Breast epithelium (tissue), 3 donors: ENCODE measurements at regions not wholly inside any gene's neighbourhood (a gene's known extent, or its start where the extent isn't known, plus 50 kb on each side); places are given as distances from the start of the nearest gene placed in this dataset.

Experiments
- POLR2A ChIP-seq: fragments of 450-650 bp; IDR thresholded peaks from one replicate; pipeline ENCODE4 v1.6.1; 2016; ENCODE audit warnings: antibody characterized with exemption, mild to moderate bottlenecking, moderate library complexity
- POLR2AphosphoS5 ChIP-seq, 3 donors: sonication (generic); formaldehyde crosslinking; IDR thresholded peaks; one replicate each; pipeline ENCODE4 v1.6.1; 2017; ENCODE audit warnings: antibody characterized with exemption in 3 of 3

- no peak for TF ChIP-seq POLR2AphosphoS5 (IDR thresholded peaks at IDR 0.05)
- no peak for TF ChIP-seq POLR2A
These were observed 497.7 kb downstream of the FUT8 start for GRCh38 chr14:65910108-65910786.
